IMR-90 (cell line): ENCODE measurements at regions not wholly inside any gene's neighbourhood (a gene's known extent, or its start where the extent isn't known, plus 50 kb on each side); places are given as distances from the start of the nearest gene placed in this dataset.

ENCODE experiments used
- CEBPB ChIP-seq: IDR thresholded peaks from 2 replicates; pipeline ENCODE4 v1.6.1; 2012; ENCODE audit warnings: low read depth, low read length, improper control_type of control experiment
- CTCF ChIP-seq: conservative IDR thresholded peaks from 2 replicates; pipeline ENCODE4 v1.5.1; 2012; ENCODE audit warnings: mild to moderate bottlenecking, low read depth, low read length, improper control_type of control experiment
- FOS ChIP-seq: fragments of 150-350 bp; IDR thresholded peaks from 2 replicates; pipeline ENCODE4 v1.6.1; 2016; ENCODE audit warnings: low read depth, low read length
- MAFK ChIP-seq: IDR thresholded peaks from 2 replicates; pipeline ENCODE4 v1.6.1; 2012; ENCODE audit warnings: low read depth, low read length, improper control_type of control experiment
- MXI1 ChIP-seq: IDR thresholded peaks from 2 replicates; pipeline ENCODE4 v1.6.1; 2012; ENCODE audit warnings: low read depth, mild to moderate bottlenecking, low read length, moderate library complexity, borderline replicate concordance
- POLR2A ChIP-seq: IDR thresholded peaks from 2 replicates; pipeline ENCODE4 v1.6.1; 2012; ENCODE audit warnings: mild to moderate bottlenecking, low read depth, low read length
- USF2 ChIP-seq: fragments of 150-350 bp; IDR thresholded peaks from 2 replicates; pipeline ENCODE4 v1.6.1; 2017; ENCODE audit warnings: mild to moderate bottlenecking, antibody characterized with exemption, low read length, low read depth

- TF ChIP-seq POLR2A (no peak), CTCF (no peak), MXI1 (no peak), MAFK (no peak), USF2 (no peak), FOS (no peak), CEBPB (no peak)
These were observed 239.9 kb upstream of the TTC14 start for GRCh38 chr3:180362081-180362480.
